ENCODE measurements at regions not wholly inside any gene's neighbourhood (a gene's known extent, or its start where the extent isn't known, plus 50 kb on each side); places are given as distances from the start of the nearest gene placed in this dataset.

DNA sequence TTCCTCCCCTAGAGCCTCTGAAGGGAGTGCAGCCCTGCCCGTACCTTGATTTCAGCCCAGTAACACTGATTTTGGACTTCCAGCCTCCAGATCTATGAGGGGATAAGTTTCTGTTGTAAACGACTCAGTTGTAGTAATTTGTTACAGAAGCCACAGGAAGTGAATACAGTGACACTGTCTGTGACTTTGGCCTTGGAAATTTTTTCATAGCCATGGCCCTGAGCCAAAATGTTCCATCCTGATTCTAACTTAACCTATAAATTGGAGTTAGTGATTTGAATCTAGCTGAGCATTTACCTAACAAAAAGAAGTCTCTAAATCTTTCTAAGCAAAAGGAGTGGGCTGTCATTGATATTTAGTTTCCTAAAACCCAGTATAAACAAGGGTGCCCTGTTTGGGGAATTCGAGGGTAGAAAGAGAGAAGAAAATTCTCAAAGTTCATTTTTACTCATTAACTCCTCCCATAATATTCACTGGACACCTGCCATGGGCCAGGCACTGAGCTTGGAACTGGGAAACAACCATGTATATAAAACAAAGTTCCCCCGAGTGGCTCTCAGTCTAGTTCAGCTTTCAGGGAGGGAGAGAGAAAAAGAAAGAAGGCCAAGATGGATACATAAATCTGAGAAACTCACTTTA is 162.3 kb downstream of the SKIDA1 start (continued):
- TF ChIP-seq, protein P1, sequence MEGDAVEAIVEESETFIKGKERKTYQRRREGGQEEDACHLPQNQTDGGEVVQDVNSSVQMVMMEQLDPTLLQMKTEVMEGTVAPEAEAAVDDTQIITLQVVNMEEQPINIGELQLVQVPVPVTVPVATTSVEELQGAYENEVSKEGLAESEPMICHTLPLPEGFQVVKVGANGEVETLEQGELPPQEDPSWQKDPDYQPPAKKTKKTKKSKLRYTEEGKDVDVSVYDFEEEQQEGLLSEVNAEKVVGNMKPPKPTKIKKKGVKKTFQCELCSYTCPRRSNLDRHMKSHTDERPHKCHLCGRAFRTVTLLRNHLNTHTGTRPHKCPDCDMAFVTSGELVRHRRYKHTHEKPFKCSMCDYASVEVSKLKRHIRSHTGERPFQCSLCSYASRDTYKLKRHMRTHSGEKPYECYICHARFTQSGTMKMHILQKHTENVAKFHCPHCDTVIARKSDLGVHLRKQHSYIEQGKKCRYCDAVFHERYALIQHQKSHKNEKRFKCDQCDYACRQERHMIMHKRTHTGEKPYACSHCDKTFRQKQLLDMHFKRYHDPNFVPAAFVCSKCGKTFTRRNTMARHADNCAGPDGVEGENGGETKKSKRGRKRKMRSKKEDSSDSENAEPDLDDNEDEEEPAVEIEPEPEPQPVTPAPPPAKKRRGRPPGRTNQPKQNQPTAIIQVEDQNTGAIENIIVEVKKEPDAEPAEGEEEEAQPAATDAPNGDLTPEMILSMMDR (IDR thresholded peaks at IDR 0.05 in 2 of 3, conservative IDR thresholded peaks at IDR 0.05 in 1 of 3; ENCODE audit: control insufficient read depth in 2 of 3, extremely low read depth in 1 of 3, insufficient read depth in 1 of 3, low read depth in 3 of 3, low read length in 3 of 3): no peak
- no peak for TF ChIP-seq NR2C1 (IDR thresholded peaks at IDR 0.05)
- no peak for TF ChIP-seq NBN (IDR thresholded peaks at IDR 0.05)

DNA sequence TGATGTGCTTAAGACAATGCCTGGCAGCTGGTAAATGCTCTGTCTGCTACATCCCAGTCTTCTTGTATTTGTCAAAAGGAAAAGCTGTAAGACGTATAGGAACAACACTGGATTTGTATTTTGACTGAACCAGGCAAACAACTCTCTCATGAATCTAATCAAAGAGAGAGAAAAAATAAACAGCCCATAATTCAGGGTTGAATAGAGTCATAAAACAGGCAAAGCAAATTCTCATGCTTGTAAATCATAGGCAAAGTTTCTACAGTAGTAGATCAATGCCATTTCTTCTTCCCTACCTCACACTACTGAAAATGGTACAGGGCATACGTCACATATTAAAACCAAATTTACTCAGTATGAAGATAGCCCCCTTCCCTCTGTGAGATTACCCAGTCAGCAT is 166.3 kb downstream of the SKIDA1 start:
- H2AFZ ChIP-seq (ENCODE audit: control insufficient read depth, low read depth, low read length): no peak overlapping the region
- DNase-seq (ENCODE audit: low read depth, low spot score) (no peak), ATAC-seq (no peak), FAIRE-seq (no peak)
- no peaks in the 10 kb centered on the region for H3K27me3 ChIP-seq (replicated peaks in 1 of 2; ENCODE audit: control insufficient read depth in 2 of 2, insufficient read depth in 2 of 2, low read length in 1 of 2)
- no peak overlapping the region for H3K4me2 ChIP-seq (ENCODE audit: control insufficient read depth, insufficient read depth)
- no peaks in the 10 kb centered on the region for H3K36me3 ChIP-seq (ENCODE audit: control insufficient read depth in 2 of 2, insufficient read depth in 2 of 2, low read length in 1 of 2)
- H3K4me1 ChIP-seq (ENCODE audit: control insufficient read depth, insufficient read depth, low read length): no peaks in the 10 kb centered on the region
- CTCF ChIA-PET: no interaction called here
- no peaks in the 10 kb centered on the region for H4K20me1 ChIP-seq (ENCODE audit: control insufficient read depth, insufficient read depth)
- WGBS (ENCODE audit: insufficient coverage, insufficient replicate concordance, low lambda C conversion rate, missing lambda C conversion rate): 17% methylated on average over 2 of the region's 2 CpGs
- in situ Hi-C loops (cut with MboI) (no loop called here), intact Hi-C loops (cut with micrococcal nuclease; ENCODE audit: unreplicated experiment) (no loop called here)
- TF ChIP-seq, protein P2, sequence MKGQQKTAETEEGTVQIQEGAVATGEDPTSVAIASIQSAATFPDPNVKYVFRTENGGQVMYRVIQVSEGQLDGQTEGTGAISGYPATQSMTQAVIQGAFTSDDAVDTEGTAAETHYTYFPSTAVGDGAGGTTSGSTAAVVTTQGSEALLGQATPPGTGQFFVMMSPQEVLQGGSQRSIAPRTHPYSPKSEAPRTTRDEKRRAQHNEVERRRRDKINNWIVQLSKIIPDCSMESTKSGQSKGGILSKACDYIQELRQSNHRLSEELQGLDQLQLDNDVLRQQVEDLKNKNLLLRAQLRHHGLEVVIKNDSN (IDR thresholded peaks at IDR 0.05; ENCODE audit: borderline replicate concordance, extremely low read length, insufficient read depth, low read depth, low read length): no peak
- RAD21 ChIA-PET (ENCODE audit: unreplicated experiment): no interaction called here
- POLR2A ChIA-PET: no interaction called here
- SMC1A ChIA-PET (ENCODE audit: uncharacterized antibody, unreplicated experiment): interaction anchor here (1.0 to 1.4 kb wide), 2 partner anchors 9 to 12 kb away, joined by 4 to 6 read pairs; no protein-coding TSS in a partner anchor
- no peaks in the 10 kb centered on the region for H3K9me3 ChIP-seq (replicated peaks; ENCODE audit: control insufficient read depth, insufficient read depth, low read length)
- H3K4me3 ChIP-seq: no peak overlapping the region
- H3K79me2 ChIP-seq (ENCODE audit: control insufficient read depth, insufficient read depth, low read length): no peaks in the 10 kb centered on the region
- BruUV-seq (replicated peaks): no TSS peak
- no peak overlapping the region for H3K9ac ChIP-seq (ENCODE audit: control insufficient read depth, insufficient read depth, low read length)
- no peak overlapping the region for H3K27ac ChIP-seq (ENCODE audit: control insufficient read depth, insufficient read depth)
